ENCODE measurements at regions not wholly inside any gene's neighbourhood (a gene's known extent, or its start where the extent isn't known, plus 50 kb on each side); places are given as distances from the start of the nearest gene placed in this dataset.
"Not testable (repeated sequence)": the region's sequence is repeated elsewhere in the genome, so short reads cannot be mapped to it uniquely, and the experiment has no call there.

DNA sequence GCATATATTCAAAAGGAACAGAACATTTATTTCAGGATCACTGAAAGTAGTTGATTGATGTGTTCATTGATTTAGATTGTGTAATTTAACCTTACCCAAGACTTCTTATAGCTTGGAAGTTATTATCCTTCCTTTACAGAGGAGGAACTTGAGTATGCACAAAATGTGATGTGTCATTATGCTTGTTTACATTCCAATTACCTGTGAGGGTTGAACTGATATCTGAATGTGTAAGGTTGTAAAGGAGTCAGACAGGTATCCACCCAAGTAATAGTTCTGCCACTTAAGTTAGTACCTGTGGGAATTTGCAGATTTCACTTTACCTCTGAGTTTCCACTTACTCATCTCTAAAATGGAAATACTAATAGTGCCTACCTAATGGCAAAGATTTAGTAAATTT lies 668.2 kb downstream of the DOK5 start:
- no peak for DNase-seq

DNA sequence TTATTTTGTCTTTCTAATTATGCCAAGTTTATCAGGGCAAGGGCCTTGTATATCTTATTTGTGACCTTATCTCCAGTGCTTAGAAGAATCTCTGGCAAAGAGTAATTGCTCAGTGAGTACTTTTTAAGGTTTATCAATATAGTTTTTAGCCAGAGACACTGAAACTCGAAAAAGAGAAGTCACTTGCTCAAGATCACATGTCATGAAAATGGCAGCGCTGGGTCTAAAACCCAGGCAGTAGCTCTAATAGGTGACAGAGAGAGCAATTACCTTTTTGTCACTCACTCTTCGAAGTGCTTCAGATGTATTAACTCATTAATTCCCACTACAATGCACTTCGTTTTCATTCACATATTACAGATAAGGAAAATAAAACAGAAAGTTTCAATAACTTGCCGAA lies 667.5 kb downstream of the DOK5 start:
- no peak for DNase-seq

DNA sequence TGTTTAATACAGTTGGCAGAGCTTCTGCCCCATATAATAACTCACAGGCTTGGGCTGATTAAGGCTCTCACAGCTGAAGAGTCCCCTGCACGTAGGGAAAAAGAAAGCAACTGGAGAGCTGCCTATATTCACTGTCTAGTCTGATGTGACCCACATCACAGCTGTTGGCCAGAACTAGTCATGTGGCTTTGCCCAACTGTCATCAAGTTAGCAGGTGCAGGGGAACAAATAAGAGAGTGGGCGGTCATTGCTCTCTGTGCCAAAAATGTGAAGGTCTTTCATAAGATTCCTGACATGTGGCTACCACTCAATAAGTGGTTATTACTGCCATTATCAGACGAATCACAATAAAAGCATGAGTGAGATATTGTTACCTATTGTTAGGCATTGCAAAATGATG lies 665.2 kb downstream of the DOK5 start:
- no peak for DNase-seq

DNA sequence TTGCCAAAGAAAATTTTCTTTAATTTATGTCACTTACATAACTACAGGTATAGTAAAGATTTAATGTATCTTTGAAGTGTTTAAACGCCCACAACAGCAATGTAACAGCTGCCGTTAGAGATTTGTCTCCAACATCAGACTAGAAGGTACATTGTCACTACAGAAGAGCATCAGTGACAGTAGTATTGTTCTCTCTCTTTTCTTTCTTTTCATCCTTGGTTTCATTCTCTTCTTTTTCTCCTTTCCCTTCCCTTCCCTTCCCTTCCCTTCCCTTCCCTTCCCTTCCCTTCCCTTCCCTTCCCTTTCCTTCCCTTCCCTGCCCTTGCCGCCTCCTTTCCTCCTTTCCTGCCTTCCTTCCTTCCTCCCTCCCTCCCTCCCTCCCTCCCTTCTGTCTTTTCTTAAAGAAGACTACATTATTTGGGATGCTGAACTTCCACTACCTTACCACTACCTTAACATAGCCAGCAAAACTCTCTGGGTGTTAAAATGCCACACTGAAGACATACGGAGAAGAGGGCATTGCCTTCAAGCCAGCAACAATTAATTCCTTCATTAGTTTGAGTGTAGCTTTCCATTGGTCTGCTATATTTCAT lies 663.9 kb downstream of the DOK5 start:
- no peak for DNase-seq

DNA sequence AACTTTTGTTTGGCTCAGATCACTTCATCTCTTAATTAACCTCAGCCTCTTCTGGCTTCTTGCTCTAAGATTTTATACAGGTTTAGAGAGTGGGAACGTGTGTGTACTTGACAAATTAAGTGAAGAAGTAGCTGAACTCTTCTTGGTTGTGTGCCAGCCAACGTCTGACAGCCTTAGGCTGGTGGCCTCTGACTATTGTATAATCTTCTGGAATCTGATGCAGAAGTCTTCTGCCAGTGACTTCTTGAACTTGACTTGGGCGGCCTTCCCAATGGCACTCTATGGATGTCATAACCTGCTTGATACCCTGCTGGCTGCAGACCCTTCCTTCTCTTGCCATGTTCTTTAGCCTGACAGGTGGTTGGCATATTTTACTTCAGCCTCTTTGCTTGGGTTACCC lies 660.5 kb downstream of the DOK5 start:
- no peak for DNase-seq

DNA sequence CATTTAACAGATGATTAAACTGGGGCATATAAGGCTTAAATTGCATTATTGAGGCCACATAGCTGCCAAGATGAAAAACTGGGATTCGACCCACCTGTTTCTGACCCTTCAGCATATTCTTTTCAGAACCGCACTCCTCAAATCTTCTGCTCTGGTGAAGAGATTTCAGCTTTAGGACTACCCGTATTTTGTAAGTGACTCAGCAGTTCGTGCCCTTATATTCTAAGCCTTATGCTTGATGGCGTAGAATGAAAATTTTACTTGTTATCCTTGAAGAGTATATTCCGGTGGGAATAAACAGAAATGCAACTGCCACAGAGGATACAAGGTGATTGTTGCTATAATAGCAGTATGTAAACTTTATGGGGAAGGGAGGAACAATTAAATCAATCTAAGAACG lies 657.1 kb downstream of the DOK5 start:
- DNase-seq = no peak

DNA sequence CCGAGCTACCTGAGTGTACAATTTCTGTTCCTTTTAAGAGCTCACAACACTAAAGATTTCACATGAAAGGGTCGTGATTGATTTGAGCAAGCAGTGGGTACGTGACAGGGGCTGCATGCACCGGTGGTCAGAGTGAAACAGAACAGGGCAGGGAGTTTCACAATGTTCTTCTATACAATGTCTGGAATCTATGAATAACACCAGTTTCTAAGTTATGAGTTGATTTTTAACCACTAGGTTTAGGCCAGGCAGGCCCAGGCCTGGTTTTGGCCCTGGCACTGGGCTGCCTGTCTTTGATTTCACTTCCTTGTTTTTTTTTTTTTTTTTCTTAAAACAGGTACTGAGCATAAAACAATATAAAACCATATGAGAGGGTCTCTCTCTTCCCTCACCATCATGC lies 642.2 kb downstream of the DOK5 start:
- not testable (repeated sequence) for DNase-seq

DNA sequence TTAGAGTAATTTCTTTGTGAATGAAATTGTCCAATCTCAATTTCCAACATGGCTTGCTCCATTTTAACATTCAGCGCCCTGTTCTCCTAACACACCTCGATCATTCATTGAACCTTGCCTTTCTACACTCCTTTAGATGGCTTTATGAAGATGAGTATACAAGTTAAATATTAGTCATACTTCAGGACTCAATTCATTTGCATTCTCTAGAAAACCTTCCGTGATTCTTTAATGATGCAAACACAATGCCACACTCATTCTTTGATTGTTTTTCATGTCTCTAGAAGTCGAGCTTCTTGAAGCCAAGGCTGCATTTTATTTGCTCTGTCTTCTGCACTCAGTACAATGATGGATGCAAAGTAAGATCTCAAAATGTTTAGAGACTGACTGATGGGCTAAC lies 641.2 kb downstream of the DOK5 start:
- no peak for DNase-seq

DNA sequence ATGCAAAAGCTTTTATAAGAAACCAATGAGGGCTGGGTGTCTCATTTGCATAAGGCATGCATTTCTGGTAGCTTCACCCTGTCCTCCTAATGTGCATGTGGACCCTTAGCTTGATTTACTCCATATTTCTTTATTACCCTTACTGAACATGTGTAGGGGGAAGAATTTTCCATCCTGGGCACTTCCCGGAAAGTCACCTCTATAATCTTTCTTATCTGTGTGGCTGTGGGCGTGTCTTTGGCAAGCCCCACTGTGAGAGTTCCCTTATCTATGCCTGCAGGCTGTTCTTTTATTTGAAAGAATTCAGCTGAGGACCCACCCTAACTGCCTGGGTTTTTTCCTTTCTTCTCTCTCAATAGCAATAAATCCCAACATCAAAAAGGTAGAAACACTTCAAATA lies 627.8 kb downstream of the DOK5 start:
- no peak for DNase-seq

DNA sequence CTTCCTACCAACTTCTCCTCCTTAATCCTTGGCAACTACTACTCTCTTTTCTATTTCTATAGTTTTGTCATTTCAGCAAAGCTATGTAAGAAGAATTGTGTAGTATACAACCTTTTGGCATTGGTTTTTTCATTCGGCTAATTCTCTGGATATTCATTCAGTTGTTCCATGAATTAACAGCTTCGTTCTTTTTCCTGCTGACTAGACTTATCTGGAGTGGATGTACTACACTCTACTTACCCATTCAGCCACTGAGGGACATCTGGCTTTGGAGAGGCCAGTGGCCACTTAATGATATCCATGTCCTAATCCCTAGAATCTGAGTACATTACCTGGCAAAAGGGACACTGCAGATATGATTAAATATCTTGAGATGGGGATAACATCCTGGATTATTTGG lies 623.9 kb downstream of the DOK5 start:
- no peak for DNase-seq

DNA sequence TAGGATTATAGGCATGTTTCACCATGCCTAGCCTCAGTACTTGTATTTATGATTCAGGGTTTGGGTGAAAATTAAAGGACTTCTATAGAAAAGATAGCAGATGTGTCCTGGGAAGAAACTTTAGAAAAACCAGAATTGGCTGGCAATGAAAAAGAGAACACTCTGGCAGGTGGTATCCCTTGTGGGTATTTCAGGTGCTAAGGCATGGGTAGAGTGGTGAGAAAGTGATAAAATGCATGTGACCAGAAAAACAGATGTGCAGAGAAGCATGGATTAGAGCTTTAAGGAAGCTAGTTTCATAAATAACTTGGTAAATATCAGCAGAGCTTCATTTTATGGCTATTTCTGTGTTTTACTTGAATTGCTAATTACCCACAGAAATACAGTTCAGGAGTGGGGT lies 622.2 kb downstream of the DOK5 start:
- no peak for DNase-seq

DNA sequence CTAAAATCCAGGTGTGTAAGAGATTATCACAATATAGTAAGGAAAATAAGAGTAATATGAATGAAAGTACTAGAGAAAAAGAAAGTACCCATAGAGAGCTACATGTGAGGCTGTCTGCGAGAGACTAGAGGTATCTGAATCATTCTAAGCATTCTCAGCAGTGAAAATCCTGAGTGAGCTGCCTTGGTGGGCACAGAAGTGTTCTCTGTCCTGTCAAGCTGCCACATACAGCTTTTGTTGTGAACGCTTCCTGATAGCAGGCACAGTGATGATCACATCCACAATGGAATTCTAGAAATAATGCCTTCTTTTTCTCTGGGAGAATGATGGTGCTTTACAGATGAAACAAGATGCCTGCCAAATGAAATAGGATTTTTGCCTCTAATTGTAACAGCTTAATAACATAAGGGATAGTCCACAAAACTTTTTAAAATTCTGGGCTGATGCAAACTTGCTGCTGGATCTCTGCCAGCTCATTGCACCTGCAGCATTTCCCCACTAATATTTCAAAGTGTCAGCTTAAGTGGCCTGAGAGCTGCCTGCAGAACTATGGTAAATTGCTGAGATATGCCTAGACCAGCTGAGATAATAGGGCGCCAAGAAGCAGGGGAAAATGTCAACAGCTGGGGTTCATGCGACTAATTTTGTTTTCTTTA lies 620.5 kb downstream of the DOK5 start:
- DNase-seq = no peak

DNA sequence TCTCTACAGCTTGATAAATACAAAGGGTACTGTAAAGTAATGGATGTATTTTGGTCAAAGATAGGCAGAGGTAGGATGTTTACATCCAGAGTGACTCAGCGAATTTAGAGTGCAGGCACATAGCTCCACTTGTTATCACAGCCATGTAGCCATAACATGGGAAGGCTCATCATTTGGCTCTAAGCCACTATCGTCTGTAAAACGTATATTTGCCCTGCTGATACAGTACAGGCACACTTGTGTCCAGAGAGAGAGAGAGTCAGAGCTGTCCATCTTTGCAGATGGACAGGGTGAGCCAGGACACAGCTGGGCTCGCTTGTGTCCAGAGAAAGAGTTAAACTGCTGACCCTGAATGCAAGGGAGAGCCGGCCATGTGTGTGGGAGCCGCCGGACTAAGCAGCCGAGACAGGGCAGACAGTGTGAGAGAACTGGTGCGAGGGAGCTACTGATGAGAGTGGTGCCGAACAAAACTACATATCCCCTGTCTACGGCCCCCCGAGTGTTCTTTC lies 619.0 kb downstream of the DOK5 start:
- no peak for DNase-seq

DNA sequence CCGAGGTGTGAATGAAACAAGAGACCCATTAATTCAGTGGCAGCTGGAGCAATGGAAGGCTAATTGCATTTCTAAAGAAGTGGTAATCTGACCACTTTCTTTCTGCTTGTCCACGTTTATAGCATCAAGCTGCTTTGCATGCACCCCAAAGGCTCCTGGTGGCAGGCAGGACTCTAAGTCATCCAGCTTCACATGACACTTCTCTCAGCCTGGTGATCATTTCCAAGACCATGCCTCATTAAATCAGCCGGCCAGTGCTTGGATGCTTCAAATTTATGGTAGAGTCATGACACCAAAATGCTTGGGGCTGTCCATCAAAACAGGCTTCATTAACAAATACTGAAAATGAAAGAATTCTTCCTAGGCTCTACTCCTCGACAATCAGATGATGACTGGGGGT lies 614.9 kb downstream of the DOK5 start:
- DNase-seq = no peak

DNA sequence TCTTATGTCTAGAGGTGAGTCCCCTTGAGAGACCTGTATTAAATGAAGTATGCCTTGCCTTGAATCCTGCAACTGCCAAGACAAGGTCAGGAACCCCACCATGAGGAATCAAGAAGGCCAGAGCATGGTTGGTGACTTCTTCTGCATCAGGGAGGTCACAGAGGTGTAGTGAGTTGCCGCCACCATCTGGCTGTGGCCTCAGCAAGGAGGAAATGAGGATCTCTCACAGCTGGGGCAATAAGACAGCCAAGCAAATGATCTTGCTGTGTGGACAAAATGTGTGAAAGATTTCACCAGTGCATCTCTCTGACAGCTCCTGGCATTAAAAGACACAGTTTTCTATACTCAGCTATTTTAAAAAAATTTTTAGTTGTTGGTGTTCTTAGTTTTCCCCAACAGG lies 611.0 kb downstream of the DOK5 start:
- DNase-seq = no peak

DNA sequence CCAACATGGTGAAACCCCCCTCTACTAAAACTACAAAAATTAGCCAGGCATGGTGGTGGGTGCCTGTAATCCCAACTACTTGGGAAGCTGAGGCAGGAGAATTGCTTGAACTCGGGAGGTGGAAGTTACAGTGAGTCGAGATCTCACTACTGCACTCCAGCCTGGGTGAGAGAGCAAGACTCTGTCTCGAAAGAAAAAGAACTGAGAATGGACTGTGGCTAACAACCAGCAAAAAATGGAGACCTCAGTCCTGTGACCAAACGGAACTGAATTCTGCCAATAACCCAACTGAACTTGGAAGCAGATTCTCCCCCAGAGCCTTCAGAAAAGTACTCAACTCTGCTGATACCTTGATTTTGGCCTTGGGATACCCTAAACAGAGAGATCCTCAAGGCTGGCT lies 604.5 kb downstream of the DOK5 start:
- no peak for DNase-seq

DNA sequence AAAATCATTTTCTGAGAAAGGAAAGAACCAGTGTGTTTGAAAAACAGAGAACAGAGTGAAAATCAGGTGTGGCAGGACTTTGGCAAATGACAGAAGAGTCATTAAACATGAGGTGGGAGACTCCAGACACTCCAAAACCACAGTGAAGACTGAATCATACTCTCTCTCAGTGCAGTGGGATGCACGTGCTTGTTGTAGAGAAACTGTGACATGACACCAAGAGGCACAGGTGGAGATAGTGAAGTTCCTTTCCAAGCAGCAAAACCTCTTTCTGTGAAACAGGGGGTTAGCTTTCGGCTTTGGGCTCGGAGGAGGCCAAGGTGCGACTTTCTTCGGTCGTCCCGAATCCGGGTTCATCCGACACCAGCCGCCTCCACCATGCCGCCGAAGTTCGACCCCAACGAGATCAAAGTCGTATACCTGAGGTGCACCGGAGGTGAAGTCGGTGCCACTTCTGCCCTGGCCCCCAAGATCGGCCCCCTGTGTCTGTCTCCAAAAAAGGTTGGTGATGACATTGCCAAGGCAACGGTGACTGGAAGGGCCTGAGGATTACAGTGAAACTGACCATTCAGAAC lies 599.0 kb downstream of the DOK5 start:
- DNase-seq = not testable (repeated sequence)

DNA sequence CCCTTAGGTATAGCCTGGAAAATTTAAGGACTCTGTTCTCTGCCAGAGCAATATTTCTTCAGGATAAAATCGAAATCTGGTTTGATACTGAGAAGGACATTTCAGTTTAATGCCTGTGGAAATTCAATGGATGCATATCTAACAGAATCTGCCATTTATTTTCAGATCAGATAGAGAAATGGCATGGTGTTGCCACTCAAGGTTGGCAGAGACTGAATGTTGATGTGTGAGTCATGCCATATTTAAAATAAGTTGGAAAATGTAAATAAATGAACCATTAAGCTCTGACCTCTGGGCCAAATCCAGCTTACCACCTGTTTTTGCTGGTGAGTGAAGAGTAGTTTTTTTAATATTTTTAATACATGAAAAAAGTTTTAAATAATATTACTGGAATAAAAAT lies 594.6 kb downstream of the DOK5 start:
- DNase-seq = no peak

DNA sequence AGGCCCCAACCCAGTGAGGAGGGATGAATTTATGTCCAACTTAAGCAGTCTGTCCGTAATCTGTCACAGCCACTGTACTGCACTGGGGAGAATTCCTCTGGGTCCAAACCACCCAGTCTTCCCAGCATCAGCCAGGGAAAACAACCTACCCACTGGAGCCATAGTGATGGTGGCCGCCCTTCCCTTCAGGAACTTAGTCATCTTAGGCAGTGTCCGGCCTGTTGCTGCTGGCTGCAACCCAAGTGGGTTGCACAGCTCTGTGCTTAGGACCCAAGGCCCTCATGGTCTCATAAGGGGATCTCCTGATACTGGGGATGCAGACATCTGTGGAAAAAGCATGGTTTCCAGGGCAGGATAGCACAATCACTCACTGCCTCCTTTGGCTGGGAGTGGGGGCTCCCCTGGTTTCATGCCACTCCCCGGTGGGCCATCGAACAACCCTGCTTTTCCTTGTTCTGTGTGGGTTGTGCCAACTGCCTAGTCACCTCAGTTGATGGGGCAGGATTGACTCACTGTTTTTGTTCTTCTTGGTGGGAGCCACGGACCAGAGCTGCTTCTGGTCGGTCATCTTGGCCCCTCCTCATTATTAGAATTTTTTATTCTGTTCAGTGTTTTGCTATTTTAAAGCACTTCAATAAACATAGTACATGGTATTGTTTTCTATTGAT lies 591.9 kb downstream of the DOK5 start:
- no peak for DNase-seq

DNA sequence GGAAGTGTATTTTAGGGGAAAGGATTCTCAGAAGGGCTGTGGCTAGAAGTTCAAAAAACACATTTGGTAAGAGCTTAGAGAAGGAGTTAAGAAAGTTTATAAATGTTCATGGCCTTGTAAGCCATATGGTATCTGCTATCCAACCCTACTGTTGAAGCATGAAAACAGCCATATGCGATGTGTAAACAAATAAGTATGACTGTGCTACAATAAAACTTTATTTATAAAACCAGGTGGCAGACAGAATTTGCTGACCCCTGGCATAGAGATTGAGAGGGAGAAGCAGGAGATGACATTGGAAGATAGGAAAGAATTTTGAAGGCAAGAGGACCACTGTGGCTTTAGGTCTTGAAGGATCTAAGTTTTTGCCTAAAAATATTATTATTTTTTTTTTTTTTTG lies 583.5 kb downstream of the DOK5 start:
- no peak for DNase-seq

DNA sequence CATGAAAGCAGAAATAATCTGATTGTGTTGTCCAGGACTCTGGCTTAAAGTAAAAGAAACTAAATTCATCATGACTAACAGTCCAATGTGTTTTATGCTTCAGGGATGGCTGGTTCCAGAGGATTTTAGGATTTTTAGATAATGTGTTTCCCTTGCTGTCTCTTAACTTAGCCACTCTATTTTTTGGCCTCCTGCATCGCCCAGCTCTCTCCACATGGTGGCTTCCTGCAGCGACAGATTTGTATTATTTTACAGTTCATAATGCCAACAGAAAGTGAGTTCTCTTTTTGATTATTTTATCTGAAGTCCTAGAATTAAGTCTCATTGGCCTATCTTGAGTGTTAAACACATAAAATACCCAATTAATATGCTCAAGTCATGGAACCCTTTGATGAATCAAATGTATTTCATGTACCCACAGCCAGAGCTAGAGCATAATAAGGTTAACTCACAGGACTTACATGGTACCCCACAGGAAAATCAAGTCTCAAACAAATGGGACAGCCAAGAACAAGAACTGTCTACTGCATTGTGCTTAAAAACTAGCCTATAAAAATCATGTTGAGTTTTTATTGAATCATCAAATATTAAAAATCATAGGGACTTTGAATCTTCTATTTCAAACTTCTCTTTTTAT lies 582.5 kb downstream of the DOK5 start:
- no peak for DNase-seq

DNA sequence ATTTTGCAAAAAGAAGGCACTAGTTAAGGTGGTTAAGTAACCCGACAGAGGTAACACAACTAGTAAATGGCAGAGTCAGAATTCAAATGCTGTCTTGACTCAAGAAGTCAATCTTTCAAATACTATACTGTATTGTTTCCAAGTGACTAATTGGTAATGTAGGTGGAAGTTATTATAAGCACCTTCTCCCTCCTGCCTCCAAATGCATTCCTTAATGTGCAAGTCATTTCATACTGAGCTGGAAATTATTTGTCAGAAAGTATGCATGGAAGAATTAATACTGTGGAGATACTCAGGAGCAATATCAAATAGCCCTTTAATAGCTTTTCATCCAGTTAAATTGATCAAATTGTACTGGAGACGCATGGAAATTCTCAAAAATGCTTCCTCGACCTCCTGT lies 579.1 kb downstream of the DOK5 start:
- no peak for DNase-seq

DNA sequence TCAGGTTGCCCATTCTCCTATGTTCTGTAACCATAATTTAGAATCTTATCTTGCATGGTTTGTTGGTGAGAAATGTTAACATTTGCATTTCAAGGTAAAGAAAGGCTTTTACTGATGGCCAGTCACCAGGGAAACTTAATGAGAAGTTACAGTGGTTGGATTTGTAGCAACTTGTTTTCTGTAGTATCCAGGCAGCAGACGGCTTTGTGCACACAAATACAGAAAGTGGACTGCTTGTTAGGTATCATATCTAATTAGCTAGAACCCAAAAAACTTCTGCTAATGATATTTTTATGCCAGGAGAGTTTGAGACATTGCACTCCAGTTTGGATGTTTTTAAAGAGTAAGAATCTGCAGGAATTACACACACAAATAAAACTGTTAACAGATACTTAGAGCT lies 578.0 kb downstream of the DOK5 start:
- no peak for DNase-seq

DNA sequence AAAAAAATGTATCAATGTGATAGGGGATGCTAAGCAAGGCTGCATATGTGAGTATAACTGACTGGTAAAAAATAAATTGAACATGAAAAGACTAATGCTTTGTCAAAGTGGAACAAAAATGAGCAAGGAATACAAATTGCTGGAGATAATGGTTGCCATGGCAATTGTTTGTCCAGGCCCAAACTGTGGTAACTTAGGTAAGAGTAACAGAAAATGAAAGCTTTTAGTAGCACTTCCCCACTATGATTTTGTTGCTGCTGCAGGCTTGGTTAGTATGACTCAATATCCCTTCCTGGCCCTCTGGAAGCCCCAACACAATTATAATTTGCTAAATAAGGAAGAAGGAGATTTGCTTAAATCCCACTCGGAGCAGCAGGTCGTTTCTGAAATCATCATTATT lies 577.1 kb downstream of the DOK5 start:
- no peak for DNase-seq
